ENCODE measurements at regions not wholly inside any gene's neighbourhood (a gene's known extent, or its start where the extent isn't known, plus 50 kb on each side); places are given as distances from the start of the nearest gene placed in this dataset.

- TF ChIP-seq GPBP1L1 (CRISPR knock-in tag; IDR thresholded peaks at IDR 0.05) (no peak), ZFP36L1 (CRISPR knock-in tag; IDR thresholded peaks at IDR 0.05) (no peak), ATF1 (CRISPR knock-in tag; IDR thresholded peaks at IDR 0.05) (no peak), ZNF776 (CRISPR knock-in tag; IDR thresholded peaks at IDR 0.05) (no peak), ZNF232 (CRISPR knock-in tag; IDR thresholded peaks at IDR 0.05; ENCODE audit: borderline replicate concordance) (no peak), ZFP36L2 (CRISPR knock-in tag; IDR thresholded peaks at IDR 0.05) (no peak), ZNF704 (CRISPR knock-in tag; IDR thresholded peaks at IDR 0.05; ENCODE audit: borderline replicate concordance) (no peak), RFX1 (IDR thresholded peaks at IDR 0.05) (no peak), MEIS2 (CRISPR knock-in tag; IDR thresholded peaks at IDR 0.05) (no peak), ZBTB39 (CRISPR knock-in tag; IDR thresholded peaks at IDR 0.05) (no peak), ELF3 (CRISPR knock-in tag; IDR thresholded peaks at IDR 0.05) (0 out of 2 replicates have a peak, but pooled peaks have one; percentile 45), JDP2 (CRISPR knock-in tag; IDR thresholded peaks at IDR 0.05; ENCODE audit: borderline replicate concordance) (no peak), SMAD1 (CRISPR knock-in tag; IDR thresholded peaks at IDR 0.05; ENCODE audit: borderline replicate concordance, low read depth) (0 out of 2 replicates have a peak, but pooled peaks have one; percentile 50), FOXO4 (CRISPR knock-in tag; conservative IDR thresholded peaks at IDR 0.05) (no peak), ZNF329 (CRISPR knock-in tag; IDR thresholded peaks at IDR 0.05; ENCODE audit: low read depth) (no peak), TRAFD1 (CRISPR knock-in tag; IDR thresholded peaks at IDR 0.05; ENCODE audit: borderline replicate concordance) (no peak), ZNF143 (CRISPR knock-in tag; IDR thresholded peaks at IDR 0.05) (no peak), EP300 (IDR thresholded peaks at IDR 0.05; ENCODE audit: low read depth in 2 of 2, low read length in 2 of 2) (no peak), EP300 (CRISPR knock-in tag; IDR thresholded peaks at IDR 0.05; ENCODE audit: borderline replicate concordance) (peak; percentile 33; the same call in 1 of the 2 replicates), MATR3 (CRISPR knock-in tag; IDR thresholded peaks at IDR 0.05) (no peak), JARID2 (CRISPR knock-in tag; IDR thresholded peaks at IDR 0.05; ENCODE audit: insufficient replicate concordance) (no peak), IRF1 (CRISPR knock-in tag; IDR thresholded peaks at IDR 0.05; ENCODE audit: low read depth) (no peak)
Measured at GRCh38 chr1:43073490-43074230, 98.4 kb downstream of the EBNA1BP2 start (continued).

All from HepG2 (cell line).